ENCODE measurements at regions not wholly inside any gene's neighbourhood (a gene's known extent, or its start where the extent isn't known, plus 50 kb on each side); places are given as distances from the start of the nearest gene placed in this dataset.

GRCh38 chr16:80274576-80275191 lies 266.1 kb upstream of the DYNLRB2 start:
- H3K9ac ChIP-seq (ENCODE audit: low read depth in 1 of 3, low read length in 3 of 3), result no peak overlapping the region
- H3K4me3 ChIP-seq (ENCODE audit: low read length in 3 of 3), result no peak overlapping the region
- H3K27ac ChIP-seq (ENCODE audit: low read depth, low read length), result no peak overlapping the region
- no peaks in the 10 kb centered on the region for H3K4me1 ChIP-seq (ENCODE audit: control insufficient read depth in 3 of 3, insufficient read depth in 3 of 3, low read length in 3 of 3)
- no peaks in the 10 kb centered on the region for H3K9me3 ChIP-seq (ENCODE audit: control insufficient read depth in 3 of 3, low read length in 3 of 3)
- H3K36me3 ChIP-seq (ENCODE audit: control insufficient read depth in 3 of 3, insufficient read depth in 3 of 3, low read length in 3 of 3), result no peaks in the 10 kb centered on the region
- H3K27me3 ChIP-seq (ENCODE audit: control insufficient read depth in 3 of 3, insufficient read depth in 3 of 3, low read length in 3 of 3), result no peaks in the 10 kb centered on the region

- no peak overlapping the region for H3K9ac ChIP-seq (ENCODE audit: low read depth in 1 of 3, low read length in 3 of 3)
These were observed 266.9 kb upstream of the DYNLRB2 start for GRCh38 chr16:80273635-80274538.

DNA sequence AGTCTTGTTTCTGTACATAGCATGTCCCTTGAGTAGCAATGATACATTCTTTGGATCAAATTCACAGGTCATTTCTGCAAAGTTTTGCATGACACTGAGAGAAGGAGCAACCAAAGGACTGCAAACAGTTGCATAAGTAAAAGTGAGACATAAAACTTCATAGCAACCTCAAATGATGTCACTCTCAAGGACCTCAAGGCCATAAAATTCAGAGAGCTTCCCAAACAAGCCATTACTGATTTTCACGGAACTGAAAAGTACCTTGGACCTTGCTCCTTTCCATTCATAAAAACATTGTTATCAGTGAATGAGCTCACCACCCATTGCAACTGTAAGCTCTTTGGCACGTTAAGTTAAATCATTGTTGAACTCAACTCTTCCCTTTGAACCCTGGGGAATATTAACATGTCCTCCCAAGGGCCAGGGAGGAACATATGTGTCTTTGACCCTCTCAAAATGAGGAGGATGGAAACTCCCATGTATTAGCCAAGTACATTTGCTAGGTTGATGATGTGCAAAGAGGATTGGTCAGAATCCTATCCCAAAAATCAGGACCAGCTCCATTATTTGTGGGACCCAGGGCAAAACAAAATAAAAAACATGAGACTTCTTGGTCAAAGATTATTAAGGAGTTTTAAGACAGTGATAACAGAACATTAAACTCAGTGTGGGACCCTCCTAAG lies 275.0 kb upstream of the DYNLRB2 start:
- no peaks in the 10 kb centered on the region for H3K4me1 ChIP-seq (ENCODE audit: control insufficient read depth in 3 of 3, insufficient read depth in 3 of 3, low read length in 3 of 3)

More at GRCh38 chr16:80273635-80274538, 266.9 kb upstream of the DYNLRB2 start:
- Histone ChIP-seq H3K27ac (ENCODE audit: low read depth, low read length) (no peak overlapping the region), H3K27me3 (ENCODE audit: control insufficient read depth in 3 of 3, insufficient read depth in 3 of 3, low read length in 3 of 3) (no peaks in the 10 kb centered on the region), H3K9me3 (ENCODE audit: control insufficient read depth in 3 of 3, low read length in 3 of 3) (no peaks in the 10 kb centered on the region), H3K36me3 (ENCODE audit: control insufficient read depth in 3 of 3, insufficient read depth in 3 of 3, low read length in 3 of 3) (no peaks in the 10 kb centered on the region), H3K4me1 (ENCODE audit: control insufficient read depth in 3 of 3, insufficient read depth in 3 of 3, low read length in 3 of 3) (no peaks in the 10 kb centered on the region), H3K4me3 (ENCODE audit: low read length in 3 of 3) (no peak overlapping the region)

DNA sequence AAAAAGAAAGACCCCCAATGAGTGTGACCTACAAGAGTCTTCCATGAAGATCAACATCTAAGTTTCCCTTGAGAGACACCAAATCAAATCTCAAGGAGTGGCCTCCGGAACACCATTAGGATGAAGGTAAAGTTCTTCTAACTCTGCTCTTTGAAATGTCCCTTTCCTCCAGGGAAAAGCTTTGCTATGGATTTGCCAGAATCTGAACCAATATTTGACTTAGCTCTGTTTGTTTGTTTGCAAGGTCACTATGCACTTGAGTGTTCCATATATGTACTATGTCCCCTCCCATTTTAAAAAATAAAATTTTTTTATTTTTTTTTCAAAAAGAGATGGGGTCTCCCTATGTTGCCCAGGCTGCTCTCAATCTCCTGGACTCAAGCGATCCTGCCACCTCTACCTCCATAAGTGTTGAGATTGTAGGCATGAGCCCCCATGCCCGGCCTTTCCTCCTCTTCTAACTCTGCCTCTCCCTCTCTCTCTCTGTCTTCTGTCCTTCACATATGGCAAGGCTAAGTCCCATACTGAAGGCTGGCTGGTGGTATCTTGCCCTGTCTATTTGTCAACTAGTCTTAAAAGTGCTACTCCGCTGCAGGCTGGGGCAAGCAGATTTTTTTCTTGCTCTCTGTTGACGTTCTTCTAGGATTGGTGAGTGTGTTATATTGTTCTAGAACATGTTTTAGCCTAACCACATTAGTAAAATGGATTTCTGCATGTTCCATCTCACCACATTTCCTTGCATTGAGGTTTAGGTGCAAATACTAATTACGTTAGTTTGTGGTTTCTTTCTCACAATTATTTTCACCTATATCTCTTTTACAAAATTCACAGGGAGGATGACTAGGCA lies 276.7 kb upstream of the DYNLRB2 start:
- H3K9me3 ChIP-seq (ENCODE audit: control insufficient read depth in 3 of 3, low read length in 3 of 3), result no peaks in the 10 kb centered on the region
- H3K4me3 ChIP-seq (ENCODE audit: low read length in 3 of 3), result no peak overlapping the region
- no peak overlapping the region for H3K27ac ChIP-seq (ENCODE audit: low read depth, low read length)
- no peak overlapping the region for H3K9ac ChIP-seq (ENCODE audit: low read depth in 1 of 3, low read length in 3 of 3)
- no peaks in the 10 kb centered on the region for H3K27me3 ChIP-seq (ENCODE audit: control insufficient read depth in 3 of 3, insufficient read depth in 3 of 3, low read length in 3 of 3)
- no peaks in the 10 kb centered on the region for H3K36me3 ChIP-seq (ENCODE audit: control insufficient read depth in 3 of 3, insufficient read depth in 3 of 3, low read length in 3 of 3)
- no peaks in the 10 kb centered on the region for H3K4me1 ChIP-seq (ENCODE audit: control insufficient read depth in 3 of 3, insufficient read depth in 3 of 3, low read length in 3 of 3)

More for the DNA sequence above, 275.0 kb upstream of the DYNLRB2 start:
- no peak overlapping the region for H3K4me3 ChIP-seq (ENCODE audit: low read length in 3 of 3)
- H3K9me3 ChIP-seq (ENCODE audit: control insufficient read depth in 3 of 3, low read length in 3 of 3), result no peaks in the 10 kb centered on the region
- no peaks in the 10 kb centered on the region for H3K36me3 ChIP-seq (ENCODE audit: control insufficient read depth in 3 of 3, insufficient read depth in 3 of 3, low read length in 3 of 3)
- H3K27ac ChIP-seq (ENCODE audit: low read depth, low read length), result no peak overlapping the region
- H3K27me3 ChIP-seq (ENCODE audit: control insufficient read depth in 3 of 3, insufficient read depth in 3 of 3, low read length in 3 of 3), result no peaks in the 10 kb centered on the region
- no peak overlapping the region for H3K9ac ChIP-seq (ENCODE audit: low read depth in 1 of 3, low read length in 3 of 3)

DNA sequence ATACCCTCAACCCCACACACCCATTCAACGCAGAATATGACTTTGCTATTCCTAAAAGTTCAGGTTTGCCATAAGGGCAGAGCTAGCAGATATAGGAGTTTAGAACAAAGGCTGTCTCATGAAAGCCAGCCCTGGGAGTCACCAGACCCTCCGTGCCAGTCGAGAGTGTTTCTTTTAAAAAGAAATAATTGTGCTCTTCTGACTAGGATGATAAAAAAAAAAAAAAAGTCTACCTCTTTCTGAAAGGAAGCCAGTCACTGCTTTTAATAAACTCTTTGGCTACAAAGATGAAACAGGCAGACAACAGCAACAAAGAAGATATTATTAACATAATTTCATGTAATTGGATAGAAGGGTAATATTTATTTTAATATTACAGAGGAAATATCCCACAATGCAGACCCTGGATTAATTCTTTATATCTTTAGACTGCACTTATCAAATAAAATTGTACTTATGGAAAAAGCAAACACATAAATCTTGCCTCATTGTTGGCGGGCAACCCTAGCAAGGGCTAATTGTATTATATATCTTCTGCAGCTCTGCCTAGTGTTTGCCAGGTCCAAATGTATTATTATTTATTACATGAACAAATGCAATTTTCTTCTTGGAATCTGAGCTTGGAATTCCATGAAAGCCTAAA lies 277.5 kb upstream of the DYNLRB2 start:
- H3K36me3 ChIP-seq (ENCODE audit: control insufficient read depth in 3 of 3, insufficient read depth in 3 of 3, low read length in 3 of 3), result no peaks in the 10 kb centered on the region
- no peak overlapping the region for H3K9ac ChIP-seq (ENCODE audit: low read depth in 1 of 3, low read length in 3 of 3)
- H3K27me3 ChIP-seq (ENCODE audit: control insufficient read depth in 3 of 3, insufficient read depth in 3 of 3, low read length in 3 of 3), result no peaks in the 10 kb centered on the region
- no peak overlapping the region for H3K27ac ChIP-seq (ENCODE audit: low read depth, low read length)
- no peaks in the 10 kb centered on the region for H3K4me1 ChIP-seq (ENCODE audit: control insufficient read depth in 3 of 3, insufficient read depth in 3 of 3, low read length in 3 of 3)
- H3K9me3 ChIP-seq (ENCODE audit: control insufficient read depth in 3 of 3, low read length in 3 of 3), result no peaks in the 10 kb centered on the region
- no peak overlapping the region for H3K4me3 ChIP-seq (ENCODE audit: low read length in 3 of 3)

GRCh38 chr16:80260906-80261311 lies 279.9 kb upstream of the DYNLRB2 start:
- H3K9ac ChIP-seq (ENCODE audit: low read depth in 1 of 3, low read length in 3 of 3), result no peak overlapping the region
- H3K27ac ChIP-seq (ENCODE audit: low read depth, low read length), result no peak overlapping the region
- no peaks in the 10 kb centered on the region for H3K9me3 ChIP-seq (ENCODE audit: control insufficient read depth in 3 of 3, low read length in 3 of 3)
- H3K27me3 ChIP-seq (ENCODE audit: control insufficient read depth in 3 of 3, insufficient read depth in 3 of 3, low read length in 3 of 3), result no peaks in the 10 kb centered on the region
- no peak overlapping the region for H3K4me3 ChIP-seq (ENCODE audit: low read length in 3 of 3)
- H3K4me1 ChIP-seq (ENCODE audit: control insufficient read depth in 3 of 3, insufficient read depth in 3 of 3, low read length in 3 of 3), result no peaks in the 10 kb centered on the region
- no peaks in the 10 kb centered on the region for H3K36me3 ChIP-seq (ENCODE audit: control insufficient read depth in 3 of 3, insufficient read depth in 3 of 3, low read length in 3 of 3)

- H3K27me3 ChIP-seq (ENCODE audit: control insufficient read depth in 3 of 3, insufficient read depth in 3 of 3, low read length in 3 of 3), result no peaks in the 10 kb centered on the region
- no peak overlapping the region for H3K27ac ChIP-seq (ENCODE audit: low read depth, low read length)
- no peak overlapping the region for H3K4me3 ChIP-seq (ENCODE audit: low read length in 3 of 3)
- no peaks in the 10 kb centered on the region for H3K36me3 ChIP-seq (ENCODE audit: control insufficient read depth in 3 of 3, insufficient read depth in 3 of 3, low read length in 3 of 3)
- H3K9me3 ChIP-seq (ENCODE audit: control insufficient read depth in 3 of 3, low read length in 3 of 3), result no peaks in the 10 kb centered on the region
- H3K4me1 ChIP-seq (ENCODE audit: control insufficient read depth in 3 of 3, insufficient read depth in 3 of 3, low read length in 3 of 3), result no peaks in the 10 kb centered on the region
- H3K9ac ChIP-seq (ENCODE audit: low read depth in 1 of 3, low read length in 3 of 3), result no peak overlapping the region
These were observed 281.4 kb upstream of the DYNLRB2 start for GRCh38 chr16:80259290-80259805.

DNA sequence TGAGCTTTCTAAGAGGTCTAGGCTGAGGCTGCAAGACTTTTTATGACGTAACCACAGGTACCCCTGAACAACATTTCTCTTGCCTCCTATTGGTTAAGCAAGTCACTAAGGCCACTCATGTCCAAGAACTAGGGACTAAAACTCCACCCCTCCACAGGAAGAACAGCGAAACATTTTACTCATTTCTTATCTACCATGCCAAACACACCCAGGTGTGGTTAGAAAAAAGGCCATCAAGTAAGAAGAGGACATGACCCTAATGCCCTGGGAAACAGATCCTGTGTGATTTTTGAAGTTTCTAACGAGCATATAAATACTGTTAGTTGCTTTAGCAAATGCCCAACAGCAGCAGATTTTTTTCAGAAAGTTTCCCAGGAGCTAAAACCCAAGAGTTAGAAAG lies 282.4 kb upstream of the DYNLRB2 start:
- Histone ChIP-seq H3K4me1 (ENCODE audit: control insufficient read depth in 3 of 3, insufficient read depth in 3 of 3, low read length in 3 of 3) (no peaks in the 10 kb centered on the region), H3K27ac (ENCODE audit: low read depth, low read length) (no peak overlapping the region), H3K9ac (ENCODE audit: low read depth in 1 of 3, low read length in 3 of 3) (no peak overlapping the region), H3K36me3 (ENCODE audit: control insufficient read depth in 3 of 3, insufficient read depth in 3 of 3, low read length in 3 of 3) (no peaks in the 10 kb centered on the region), H3K27me3 (ENCODE audit: control insufficient read depth in 3 of 3, insufficient read depth in 3 of 3, low read length in 3 of 3) (no peaks in the 10 kb centered on the region), H3K9me3 (ENCODE audit: control insufficient read depth in 3 of 3, low read length in 3 of 3) (no peaks in the 10 kb centered on the region), H3K4me3 (ENCODE audit: low read length in 3 of 3) (no peak overlapping the region)

DNA sequence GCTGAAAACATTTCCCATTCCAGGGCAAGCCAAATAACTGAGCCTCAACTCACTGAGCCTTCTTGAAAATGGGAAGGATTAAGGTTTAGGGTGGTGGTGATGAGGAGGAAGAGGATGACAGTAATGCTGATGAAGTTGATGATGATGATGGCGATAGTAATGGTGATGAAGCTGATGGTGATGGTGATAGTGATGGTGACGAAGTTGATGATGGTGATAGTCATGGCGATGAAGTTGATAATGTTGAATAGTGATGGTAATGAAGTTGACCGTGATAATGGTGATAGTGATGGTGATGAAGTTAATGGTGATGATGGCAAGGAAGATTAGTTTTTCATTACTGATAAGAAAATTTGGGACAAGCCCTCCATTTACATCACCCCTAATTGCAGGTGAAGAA lies 285.8 kb upstream of the DYNLRB2 start:
- H3K27ac ChIP-seq (ENCODE audit: low read depth, low read length), result no peak overlapping the region
- no peaks in the 10 kb centered on the region for H3K36me3 ChIP-seq (ENCODE audit: control insufficient read depth in 3 of 3, insufficient read depth in 3 of 3, low read length in 3 of 3)
- no peak overlapping the region for H3K4me3 ChIP-seq (ENCODE audit: low read length in 3 of 3)
- H3K9me3 ChIP-seq (ENCODE audit: control insufficient read depth in 3 of 3, low read length in 3 of 3), result no peaks in the 10 kb centered on the region
- no peaks in the 10 kb centered on the region for H3K4me1 ChIP-seq (ENCODE audit: control insufficient read depth in 3 of 3, insufficient read depth in 3 of 3, low read length in 3 of 3)
- no peak overlapping the region for H3K9ac ChIP-seq (ENCODE audit: low read depth in 1 of 3, low read length in 3 of 3)
- H3K27me3 ChIP-seq (ENCODE audit: control insufficient read depth in 3 of 3, insufficient read depth in 3 of 3, low read length in 3 of 3), result no peaks in the 10 kb centered on the region
